K562 (cell line): ENCODE measurements at regions not wholly inside any gene's neighbourhood (a gene's known extent, or its start where the extent isn't known, plus 50 kb on each side); places are given as distances from the start of the nearest gene placed in this dataset.
A peak's percentile ranks its signal among the peaks of the same experiment; 100 is the strongest.

Experiments
- ATAC-seq: fragments of 200-7000 bp; cut with Tn5 transposase; 3 replicates; pipeline ENCODE4 v1.9.1; 2020; ENCODE audit warnings: moderate library complexity
- BruUV-seq: library from RNA; stranded (reverse); fragments of 400-500 nt; replicated peaks from 2 replicates; lab custom pipeline; 2021; lab: Mats Ljungman, UMichigan
- CTCF ChIA-PET: fragments of 300-600 bp; formaldehyde crosslinking; extraction: SDS; loops from one replicate; lab custom pipeline; 2021; ENCODE audit warnings: low intra/inter-chr PET ratio; lab: Yijun Ruan, JAX
- POLR2A ChIA-PET: fragments of 300-600, 350-650 bp; sonication (Branson Sonifier 250); formaldehyde crosslinking; extraction: SDS; loops from one replicate; lab custom pipeline; 2021; ENCODE audit warnings: antibody characterized with exemption, inconsistent platforms; lab: Yijun Ruan, JAX
- DNase-seq, 4 experiments: peaks; one replicate each; pipeline versions ENCODE4 v3.0.0 to v3.0.0-alpha.2; 2011 to 2018; ENCODE audit warnings: low spot score in 3 of 4, mixed read lengths in 3 of 4; ENCODE audit errors: extremely low read depth in 1 of 4
- FAIRE-seq: peaks from 2 replicates; lab custom pipeline; 2011; peaks lifted over from hg19 to GRCh38; lab: Jason Lieb, UNC
- H2AFZ ChIP-seq: 2 replicates; pipeline ENCODE4 v1.6.0; 2011; ENCODE audit warnings: low read depth, low read length, control low read depth, inconsistent platforms
- H3K27ac ChIP-seq: fragments of 200-600 bp; 3 replicates; pipeline ENCODE4 v1.8.0; 2011; ENCODE audit warnings: low read depth, mild to moderate bottlenecking, control low read depth, inconsistent platforms, low read length, moderate library complexity, mixed read lengths; ENCODE audit errors: extremely low read depth
- H3K27me3 ChIP-seq, 2 experiments: fragments of 300-600 bp in 1 of 2; 2 replicates in 1 of 2; 3 replicates in 1 of 2; pipeline versions ENCODE4 v1.6.0 to v1.8.0; 2011; ENCODE audit warnings: inconsistent platforms in 2 of 2, low read length in 2 of 2, mild to moderate bottlenecking in 1 of 2, mixed read lengths in 1 of 2, moderate library complexity in 1 of 2; ENCODE audit not compliant: control insufficient read depth in 2 of 2, insufficient read depth in 2 of 2
- H3K36me3 ChIP-seq: fragments of 300-600 bp; 3 replicates; pipeline ENCODE4 v1.8.0; 2011; ENCODE audit warnings: mild to moderate bottlenecking, low read length, inconsistent platforms; ENCODE audit not compliant: control insufficient read depth, insufficient read depth
- H3K4me1 ChIP-seq, 2 experiments: fragments of 200-600 bp in 1 of 2; replicated peaks in 1 of 2; 2 replicates in 1 of 2; 3 replicates in 1 of 2; pipeline versions ENCODE4 v1.5.1 to v1.8.0; 2011; ENCODE audit warnings: inconsistent platforms in 2 of 2, low read length in 2 of 2, mild to moderate bottlenecking in 1 of 2, mixed read lengths in 1 of 2, moderate library complexity in 1 of 2; ENCODE audit not compliant: control insufficient read depth in 2 of 2, insufficient read depth in 2 of 2
- H3K4me2 ChIP-seq: 2 replicates; pipeline ENCODE4 v1.6.1; 2011; ENCODE audit warnings: low read length, control low read depth, inconsistent platforms, mixed read lengths; ENCODE audit not compliant: insufficient read depth
- H3K4me3 ChIP-seq: fragments of 200-600 bp; sonication (generic), shearing (Covaris generic); 2 replicates; pipeline ENCODE4 v1.5.1; 2016; ENCODE audit warnings: control low read depth, inconsistent platforms
- H3K79me2 ChIP-seq: fragments of 200-600 bp; 3 replicates; pipeline ENCODE4 v1.8.0; 2011; ENCODE audit warnings: low read length, inconsistent platforms; ENCODE audit not compliant: control insufficient read depth, insufficient read depth
- H3K9ac ChIP-seq, 2 experiments: 2 replicates each; pipeline versions ENCODE4 v1.6.0 to v1.6.1; 2011; ENCODE audit warnings: low read depth in 2 of 2, low read length in 2 of 2, control low read depth in 1 of 2, inconsistent platforms in 1 of 2, mild to moderate bottlenecking in 1 of 2, mixed read lengths in 1 of 2; ENCODE audit not compliant: insufficient read depth in 1 of 2
- H3K9me1 ChIP-seq: one replicate; pipeline ENCODE4 v1.6.0; 2011; ENCODE audit warnings: inconsistent platforms, mild to moderate bottlenecking, low read length, moderate library complexity; ENCODE audit not compliant: control insufficient read depth, insufficient read depth
- H3K9me3 ChIP-seq: replicated peaks from 2 replicates; pipeline ENCODE4 v1.5.1; 2011; ENCODE audit warnings: low read depth, low read length, inconsistent platforms; ENCODE audit not compliant: control insufficient read depth, insufficient read depth
- H4K20me1 ChIP-seq: replicated peaks from 2 replicates; pipeline ENCODE4 v1.6.1; 2011; ENCODE audit warnings: low read length, inconsistent platforms, mixed read lengths; ENCODE audit not compliant: control insufficient read depth, insufficient read depth
- C11orf30 ChIP-seq: fragments of 450-650 bp; IDR thresholded peaks from 2 replicates; pipeline ENCODE4 v1.6.1; 2016; ENCODE audit warnings: low read depth, mild to moderate bottlenecking
- FOS ChIP-seq: IDR thresholded peaks from 3 replicates; pipeline ENCODE4 v1.6.1; 2011; ENCODE audit not compliant: insufficient read length; ENCODE audit errors: extremely low read depth
- HDAC1 ChIP-seq, 2 experiments: fragments of 450-650 bp; IDR thresholded peaks; 2 replicates each; pipeline ENCODE4 v1.6.1; 2016 to 2017; ENCODE audit warnings: inconsistent platforms in 1 of 2, mild to moderate bottlenecking in 1 of 2, moderate library complexity in 1 of 2
- MAFF ChIP-seq: IDR thresholded peaks from 2 replicates; pipeline ENCODE4 v1.6.1; 2012; ENCODE audit warnings: low read length, improper control_type of control experiment
- MAFG ChIP-seq: fragments of 450-650 bp; conservative IDR thresholded peaks from 2 replicates; pipeline ENCODE4 v1.6.1; 2016; ENCODE audit warnings: missing genetic modification characterization, missing compliant biosample characterization
- MAFK ChIP-seq: IDR thresholded peaks from 2 replicates; pipeline ENCODE4 v1.6.1; 2011; ENCODE audit warnings: low read length, improper control_type of control experiment
- NBN ChIP-seq: fragments of 450-650 bp; IDR thresholded peaks from 2 replicates; pipeline ENCODE4 v1.6.1; 2016; ENCODE audit warnings: low read depth, mild to moderate bottlenecking
- RFX5 ChIP-seq: IDR thresholded peaks from 2 replicates; pipeline ENCODE4 v1.6.1; 2011; ENCODE audit warnings: low read depth, mild to moderate bottlenecking, improper control_type of control experiment, low read length
- TEAD4 ChIP-seq, 2 experiments: sonication (generic) in 1 of 2; formaldehyde crosslinking in 1 of 2; IDR thresholded peaks; 2 replicates each; pipeline versions ENCODE4 v1.6.1 to v1.8.0; 2012 to 2022; ENCODE audit warnings: borderline replicate concordance in 1 of 2, inconsistent platforms in 1 of 2, low read length in 1 of 2, mild to moderate bottlenecking in 1 of 2, missing genetic modification reagents in 1 of 2
- ZBTB34 ChIP-seq: fragments of 250-450 bp; sonication (Bioruptor Pico); IDR thresholded peaks from 2 replicates; pipeline ENCODE4 v1.8.0; 2021; ENCODE audit warnings: mild to moderate bottlenecking, moderate library complexity
- ZNF316 ChIP-seq: fragments of 450-650 bp; IDR thresholded peaks from 2 replicates; pipeline ENCODE4 v1.6.1; 2016
- ZNF324 ChIP-seq: fragments of 250-450 bp; sonication (Bioruptor Pico); IDR thresholded peaks from 2 replicates; pipeline ENCODE4 v1.4.0; 2020; ENCODE audit warnings: mild to moderate bottlenecking
- ZNF384 ChIP-seq: IDR thresholded peaks from 2 replicates; pipeline ENCODE4 v1.6.1; 2012; ENCODE audit warnings: low read depth, low read length, improper control_type of control experiment
- WGBS: fragments of 100-300 bp; shearing (Covaris generic); methylation state at CpG from one replicate; pipeline ENCODE4 v1.1.6; 2016; ENCODE audit warnings: low coverage, mixed read lengths; ENCODE audit not compliant: insufficient coverage; ENCODE audit errors: missing lambda C conversion rate; 5-methylcytosine and 5-hydroxymethylcytosine counted together
- in situ Hi-C: fragments of 300-500 bp; cut with MboI; formaldehyde crosslinking; loops from 4 replicates; pipeline ENCODE4 v1.15.0; 2018; ENCODE audit warnings: inconsistent platforms, mixed read lengths
- intact Hi-C: fragments of 100-400 bp; cut with micrococcal nuclease; formaldehyde crosslinking; loops from 2 replicates; pipeline ENCODE4 v1.14.2; 2022

GRCh38 chr2:74052732-74053710 is 68.3 kb downstream of the TET3 start:
- CTCF ChIA-PET, result no interaction called here
- H2AFZ ChIP-seq, result no peak overlapping the region
- no peaks in the 10 kb centered on the region for H3K9me3 ChIP-seq
- POLR2A ChIA-PET, result interaction anchor here (0.6 to 0.7 kb wide), 3 partner anchors 9 to 157 kb away, joined by 3 read pairs; no protein-coding TSS in a partner anchor
- BruUV-seq, result no TSS peak
- WGBS, result 85% methylated on average over 8 of the region's 8 CpGs
- H3K27ac ChIP-seq, result no peak overlapping the region
- in situ Hi-C loops (no loop called here), intact Hi-C loops (no loop called here)
- H3K9me1 ChIP-seq, result peaks cover 2% of the 10 kb centered on the region
- ATAC-seq, result no peak
- H3K4me2 ChIP-seq, result no peak overlapping the region
- no peak for DNase-seq
- H4K20me1 ChIP-seq, result no peaks in the 10 kb centered on the region
- no peak for TF ChIP-seq ZNF324
- no peak for TF ChIP-seq ZNF384
- TF ChIP-seq MAFF, result peak; percentile 46
- peak; percentile 92 for TF ChIP-seq ZNF316
- TF ChIP-seq C11orf30, result peak; percentile 84
- TF ChIP-seq RFX5, result no peak
- no peak for TF ChIP-seq HDAC1 (IDR thresholded peaks at IDR 0.05)
- no peak for TF ChIP-seq ZBTB34 (CRISPR knock-in tag)
- no peak for TF ChIP-seq TEAD4 (IDR thresholded peaks at IDR 0.05; ENCODE audit: low read length)
- TF ChIP-seq TEAD4 (CRISPR knock-in tag; IDR thresholded peaks at IDR 0.05; ENCODE audit: borderline replicate concordance), result no peak
- peak; percentile 64 for TF ChIP-seq MAFG (tag)
- peak; percentile 19; the same call in 1 of the 2 replicates for TF ChIP-seq MAFK
- TF ChIP-seq FOS, result no peak
- no peak for TF ChIP-seq NBN
- H3K36me3 ChIP-seq, result peaks cover 18% of the 10 kb centered on the region
- no peak for FAIRE-seq
- peaks cover 50% of the 10 kb centered on the region for H3K79me2 ChIP-seq
- no peaks in the 10 kb centered on the region for H3K27me3 ChIP-seq
- peaks cover 26 to 55% of the 10 kb centered on the region in 2 experiments for H3K4me1 ChIP-seq
- no peak overlapping the region for H3K9ac ChIP-seq
- H3K4me3 ChIP-seq, result no peak overlapping the region
